ENCODE measurements at regions not wholly inside any gene's neighbourhood (a gene's known extent, or its start where the extent isn't known, plus 50 kb on each side); places are given as distances from the start of the nearest gene placed in this dataset.

DNA sequence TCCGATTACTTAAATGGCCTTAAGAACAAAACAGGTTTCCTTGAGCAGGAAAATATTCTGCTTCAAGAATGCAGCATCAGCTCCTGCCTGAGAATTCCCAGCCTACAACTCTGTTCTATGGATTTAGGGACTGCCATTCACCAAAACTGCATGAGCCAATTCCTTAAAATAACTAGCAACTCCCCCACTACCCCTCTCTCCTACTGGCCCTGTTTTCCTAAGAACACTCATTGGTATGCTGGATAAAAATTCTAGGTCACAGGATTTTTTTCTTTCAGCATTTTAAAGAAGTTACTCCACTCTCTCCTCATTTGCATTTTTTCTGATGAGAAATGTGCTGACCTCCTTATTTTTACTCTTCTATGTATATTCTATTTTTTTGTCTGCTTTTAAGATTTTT is 347.1 kb downstream of the IDS start:
- intact Hi-C loops (cut with micrococcal nuclease) = no loop called here

DNA sequence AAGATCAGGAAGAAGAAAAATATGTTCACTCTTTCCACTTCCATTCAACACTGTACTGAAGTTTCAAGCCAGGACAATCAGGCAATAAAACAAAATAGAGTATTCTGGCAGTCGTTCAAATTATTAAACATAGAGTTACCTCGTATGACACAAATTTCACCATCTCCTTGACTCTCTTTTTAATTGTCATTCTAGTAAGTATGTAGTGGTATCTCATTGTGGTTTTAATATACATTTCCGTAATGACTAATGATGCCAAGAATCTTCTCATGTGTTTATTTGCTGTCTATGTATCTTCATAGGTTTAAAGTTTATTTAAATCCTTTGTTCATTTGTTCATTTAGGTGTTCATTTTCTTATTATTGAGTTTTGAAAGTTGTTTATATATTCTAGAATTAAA is 352.2 kb downstream of the IDS start:
- intact Hi-C loops (cut with micrococcal nuclease) = no loop called here

DNA sequence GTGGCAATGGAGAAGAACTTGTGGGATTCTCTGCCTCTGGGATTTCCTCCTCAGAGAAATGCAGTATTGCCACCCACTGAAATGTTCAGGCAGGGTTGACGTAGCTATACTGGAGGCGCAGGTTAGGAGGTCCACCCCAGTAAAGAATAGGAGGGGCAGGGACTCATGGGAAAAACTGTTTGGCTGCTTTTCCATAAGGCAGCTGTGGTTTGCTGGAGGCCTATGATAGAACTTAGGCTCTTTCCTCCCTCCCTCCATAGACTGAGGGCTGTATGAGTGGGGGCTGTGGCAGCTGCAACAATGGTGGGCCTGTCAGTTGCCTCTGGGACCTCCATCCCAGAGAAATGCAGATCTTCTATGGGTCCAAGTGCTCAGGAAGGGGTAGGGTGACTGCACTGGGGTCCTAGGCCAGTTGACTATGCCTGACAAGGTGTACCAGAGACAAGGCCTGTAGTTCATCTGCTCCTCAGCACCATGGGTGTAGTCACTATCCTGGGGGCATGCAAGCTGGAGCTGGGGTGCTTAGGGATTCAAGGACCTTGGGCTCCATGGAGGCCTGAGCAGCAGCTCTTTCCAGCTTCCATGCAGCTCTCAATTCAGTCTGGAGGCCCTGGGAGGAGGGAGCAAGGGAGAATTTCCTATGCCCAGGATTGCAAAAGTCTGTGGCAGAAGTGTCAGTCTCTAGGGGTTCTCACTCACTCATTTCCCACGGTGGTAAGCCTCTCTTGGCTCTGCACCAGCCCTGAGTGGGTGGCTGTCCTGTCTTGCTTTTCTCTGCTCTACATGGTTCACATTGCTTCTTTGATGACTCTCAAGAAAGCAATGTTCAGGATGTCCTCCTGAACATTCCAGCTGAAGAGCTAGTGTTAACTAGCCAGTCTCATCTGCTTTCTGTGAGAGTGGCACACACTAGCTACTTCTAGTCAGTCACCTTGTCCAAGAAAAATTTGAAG is 353.0 kb downstream of the IDS start:
- intact Hi-C loops (cut with micrococcal nuclease) = no loop called here

DNA sequence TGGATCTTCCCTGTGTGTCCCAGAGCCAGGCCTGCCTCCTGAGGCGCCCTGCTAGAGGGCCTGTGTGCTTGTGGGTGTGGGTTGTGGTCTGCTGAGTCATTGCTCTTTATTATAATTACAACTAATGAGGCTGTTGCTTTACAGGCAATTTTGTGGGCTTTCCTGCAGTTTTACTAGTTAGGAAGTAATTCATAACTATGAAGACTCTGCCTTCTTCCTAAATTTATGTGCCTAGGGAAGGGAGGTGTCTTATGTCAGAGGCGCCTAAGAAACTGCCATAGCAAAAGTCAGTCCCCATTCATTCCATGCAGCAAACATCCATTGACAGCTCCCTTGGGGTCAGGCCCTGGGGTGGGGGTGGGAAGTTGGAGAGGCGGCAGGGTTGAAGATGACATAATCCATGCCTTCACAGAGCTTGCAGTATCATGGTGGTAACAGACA is 359.2 kb downstream of the IDS start:
- intact Hi-C loops (cut with micrococcal nuclease) = no loop called here

DNA sequence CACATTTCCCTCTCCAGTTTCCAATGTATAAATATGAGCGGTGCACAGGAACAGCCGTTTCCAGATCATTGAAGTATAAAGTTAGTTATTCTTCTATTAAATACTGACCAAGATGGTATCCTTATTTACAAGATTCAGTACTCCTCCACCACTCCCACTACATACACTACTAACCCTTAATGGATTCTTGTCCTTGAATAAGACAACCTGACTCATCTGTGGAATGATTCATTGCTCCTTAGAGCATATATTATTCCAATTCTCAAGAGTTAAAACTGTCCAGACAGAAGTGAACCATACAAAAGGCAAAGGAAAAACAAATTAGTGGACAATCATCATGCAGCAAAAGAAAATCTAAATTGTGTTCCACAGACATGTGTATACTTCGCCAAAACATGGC is 373.3 kb downstream of the IDS start:
- intact Hi-C loops (cut with micrococcal nuclease) = no loop called here

DNA sequence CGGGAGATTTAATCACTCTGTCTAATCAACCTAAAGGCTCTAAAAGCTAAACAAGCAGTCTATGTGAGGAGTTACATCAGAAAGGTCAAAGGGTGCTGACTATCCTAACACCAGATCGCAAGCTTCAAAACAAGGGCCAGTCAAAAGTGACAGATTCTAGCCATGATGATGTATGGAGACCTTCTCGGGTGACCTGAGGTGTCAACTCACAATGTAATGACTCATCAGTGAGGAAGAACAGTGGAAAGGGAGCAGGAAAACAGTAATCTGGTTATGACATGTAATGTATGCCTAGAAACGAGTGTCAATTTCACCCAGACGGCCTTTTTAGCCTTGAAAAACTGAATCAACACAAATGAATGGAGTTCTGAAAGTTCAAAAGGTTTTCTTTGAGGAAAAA is 375.3 kb downstream of the IDS start:
- intact Hi-C loops (cut with micrococcal nuclease) = no loop called here

DNA sequence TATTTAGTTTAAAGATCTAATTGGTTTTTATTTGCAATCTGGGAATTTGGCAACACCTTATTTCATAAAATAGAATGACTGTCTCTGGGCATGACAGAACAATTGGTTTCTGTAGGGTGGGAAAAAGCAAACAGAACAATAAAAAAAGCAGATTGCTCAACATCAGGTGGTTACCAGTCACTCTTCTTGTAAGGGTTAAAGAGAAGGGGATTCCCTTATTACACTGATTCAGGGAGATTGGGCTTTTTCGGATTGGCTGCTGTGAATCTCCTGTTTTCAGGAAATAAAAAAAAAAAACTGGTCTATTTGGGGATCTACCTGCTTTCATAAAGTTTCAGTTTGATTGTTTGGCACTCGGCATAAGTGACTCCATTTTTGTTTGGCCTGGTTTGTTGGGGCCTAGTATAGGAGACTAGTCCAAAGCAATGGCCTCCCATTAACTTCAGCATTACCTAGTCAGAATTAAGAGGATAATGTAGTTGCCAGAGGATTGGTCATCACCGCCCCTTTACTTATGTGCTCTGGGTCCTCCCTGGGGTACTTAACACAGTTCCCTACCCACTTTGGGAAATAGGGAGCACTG is 380.5 kb downstream of the IDS start:
- intact Hi-C loops (cut with micrococcal nuclease) = no loop called here

DNA sequence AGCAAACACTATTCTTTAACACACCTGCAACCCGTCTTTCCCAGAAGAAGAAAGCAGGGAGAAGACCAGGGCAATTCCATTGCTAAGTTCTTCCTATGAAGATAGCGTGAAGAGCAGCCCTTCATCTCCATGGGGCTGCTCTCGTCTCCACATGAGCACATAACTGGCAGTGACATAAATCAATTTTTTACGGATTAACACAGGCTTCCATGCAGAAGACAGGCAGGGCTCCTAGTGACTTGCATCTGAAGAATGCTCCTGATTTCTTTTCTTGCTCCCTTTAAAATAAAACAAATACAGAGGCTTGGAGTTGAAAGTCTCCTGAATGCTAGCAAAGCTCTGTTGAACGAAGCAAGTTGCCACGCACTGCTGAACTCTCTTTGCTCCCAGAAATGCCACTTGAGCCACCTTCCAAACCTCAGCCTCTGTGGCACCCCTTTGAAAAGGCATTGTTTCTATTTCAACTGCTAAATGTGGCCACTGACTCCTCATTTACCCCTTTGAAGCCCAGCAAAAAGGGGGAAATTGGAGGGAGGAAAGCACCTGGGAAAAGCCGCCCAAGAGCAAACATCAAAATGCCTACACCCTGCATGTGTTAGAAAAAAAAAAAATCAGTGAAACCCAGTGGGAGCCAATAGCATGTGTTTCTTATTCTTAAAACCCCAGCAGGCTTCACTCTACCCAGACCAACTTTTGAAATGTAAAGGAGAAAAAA is 383.7 kb downstream of the IDS start:
- intact Hi-C loops (cut with micrococcal nuclease) = no loop called here

DNA sequence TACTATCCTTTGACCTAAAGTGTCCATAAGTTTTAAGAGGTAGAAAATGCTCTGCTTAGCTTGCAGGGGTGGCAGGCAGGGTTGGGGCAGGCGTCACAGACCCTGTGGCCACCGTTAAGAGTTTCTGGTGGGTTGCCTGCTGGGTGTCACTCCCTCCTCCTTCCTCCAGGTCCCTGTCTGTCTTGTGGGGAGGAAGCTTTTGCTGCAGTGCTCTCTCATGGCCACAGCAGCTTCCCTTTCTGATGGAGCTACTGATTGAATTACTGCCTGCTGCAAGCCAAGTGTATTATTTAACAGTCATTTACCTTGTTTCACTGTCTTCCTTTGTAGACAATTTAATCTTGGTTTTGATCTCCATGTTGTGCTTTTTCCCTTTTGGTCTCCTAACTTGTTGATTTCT is 384.6 kb downstream of the IDS start:
- intact Hi-C loops (cut with micrococcal nuclease) = no loop called here

DNA sequence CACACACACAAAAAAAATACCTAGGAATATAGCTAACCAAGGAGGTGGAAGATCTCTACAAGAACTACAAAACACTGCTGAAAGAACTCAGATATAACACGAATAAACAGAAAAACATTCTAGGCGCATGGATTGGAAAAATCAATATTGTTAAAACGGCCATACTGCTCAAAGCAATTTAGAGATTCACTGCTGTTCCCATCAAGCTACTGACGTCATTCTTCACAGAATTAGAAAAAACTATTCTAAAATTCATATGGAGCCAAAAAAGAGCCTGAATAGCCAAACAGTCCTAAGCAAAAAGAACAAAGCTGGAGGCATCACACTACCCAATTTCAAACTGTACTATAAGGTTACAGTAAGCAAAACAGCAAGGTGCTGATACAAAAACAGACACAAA is 390.2 kb downstream of the IDS start:
- intact Hi-C loops (cut with micrococcal nuclease) = no loop called here

DNA sequence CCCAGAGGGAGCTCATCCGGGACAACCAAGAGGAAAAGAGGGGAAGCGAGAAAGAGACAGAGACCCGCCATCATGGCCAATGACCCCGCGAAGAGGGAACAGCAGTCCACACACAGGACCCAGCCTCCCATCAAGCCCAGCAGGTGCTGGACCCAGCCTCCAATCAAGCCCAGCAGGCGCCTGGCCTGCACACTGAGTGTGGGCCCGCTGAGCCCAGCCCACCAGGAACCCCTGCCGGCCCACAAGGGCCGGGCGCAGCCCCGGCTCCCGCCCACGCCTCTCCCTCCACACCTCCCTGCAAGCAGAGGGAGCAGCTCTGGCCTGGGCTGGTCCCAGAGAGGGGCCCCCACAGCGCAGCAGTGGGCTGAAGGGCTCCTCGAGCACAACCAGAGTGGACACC is 391.1 kb downstream of the IDS start:
- intact Hi-C loops (cut with micrococcal nuclease) = no loop called here

DNA sequence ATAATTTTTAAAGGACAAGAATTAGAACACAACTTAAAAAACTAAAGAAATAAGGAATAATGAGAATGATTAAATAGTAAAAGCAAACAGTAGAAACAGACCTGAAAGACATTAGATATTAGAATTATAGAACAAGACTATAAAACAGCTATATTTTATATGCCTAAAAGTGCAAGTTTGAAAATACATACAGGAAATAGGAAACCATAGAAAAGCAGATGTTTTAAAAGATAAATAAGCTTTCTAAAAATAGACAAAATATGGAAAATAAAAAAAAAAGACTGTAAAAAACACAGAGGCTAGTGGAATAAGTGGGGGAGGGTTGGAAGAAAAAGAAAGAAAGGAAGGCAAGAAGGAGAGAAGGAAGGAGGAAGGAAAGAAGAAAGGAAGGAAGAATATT is 407.3 kb downstream of the IDS start:
- intact Hi-C loops (cut with micrococcal nuclease) = no loop called here

DNA sequence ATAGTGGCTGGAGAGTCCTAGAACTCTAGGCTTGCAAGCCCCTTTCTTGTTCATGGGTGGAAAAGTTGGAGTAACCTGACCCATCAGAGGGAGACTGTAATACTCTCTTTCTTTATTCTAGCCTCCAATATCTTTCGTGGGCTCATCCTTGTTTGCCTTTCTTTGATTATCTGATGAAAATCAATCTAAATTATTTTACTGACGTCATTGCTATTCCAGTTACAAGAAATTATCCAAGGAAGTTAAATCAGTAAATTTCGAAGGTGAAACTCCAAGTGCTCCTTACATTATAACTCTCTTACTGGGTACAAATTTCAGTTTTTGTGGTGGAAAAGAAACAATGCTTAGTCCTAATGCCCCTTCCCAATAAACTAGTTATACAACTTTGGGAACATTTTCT is 412.9 kb downstream of the IDS start:
- intact Hi-C loops (cut with micrococcal nuclease) = no loop called here

DNA sequence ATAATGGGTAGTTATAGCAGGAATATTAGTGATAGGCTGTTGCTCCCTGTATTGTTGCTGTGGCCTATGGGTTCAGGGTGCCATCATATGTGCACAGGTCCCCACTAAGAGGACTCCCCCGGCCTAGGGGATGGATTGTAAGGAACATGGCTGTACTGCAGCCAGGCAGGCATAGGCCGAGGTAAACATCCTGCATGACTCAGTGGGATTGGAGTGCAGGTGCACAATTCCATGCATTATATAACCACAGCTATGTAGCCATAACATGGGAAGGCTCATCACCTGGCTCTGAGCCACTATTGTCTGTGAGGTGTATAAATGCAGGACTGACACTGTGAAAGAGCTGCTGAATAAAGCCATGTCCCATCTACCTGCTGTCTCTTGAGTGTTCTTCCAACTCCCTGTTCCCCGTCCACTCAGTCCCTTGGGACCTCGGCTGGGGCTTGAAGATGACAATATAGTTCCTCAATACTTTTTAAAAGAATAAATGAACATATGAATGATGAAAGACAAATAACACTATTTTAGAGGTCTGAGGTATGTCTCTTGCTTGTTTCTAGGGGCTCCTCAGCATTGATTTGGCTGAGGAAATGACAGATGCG is 425.2 kb downstream of the IDS start:
- intact Hi-C loops (cut with micrococcal nuclease) = no loop called here

DNA sequence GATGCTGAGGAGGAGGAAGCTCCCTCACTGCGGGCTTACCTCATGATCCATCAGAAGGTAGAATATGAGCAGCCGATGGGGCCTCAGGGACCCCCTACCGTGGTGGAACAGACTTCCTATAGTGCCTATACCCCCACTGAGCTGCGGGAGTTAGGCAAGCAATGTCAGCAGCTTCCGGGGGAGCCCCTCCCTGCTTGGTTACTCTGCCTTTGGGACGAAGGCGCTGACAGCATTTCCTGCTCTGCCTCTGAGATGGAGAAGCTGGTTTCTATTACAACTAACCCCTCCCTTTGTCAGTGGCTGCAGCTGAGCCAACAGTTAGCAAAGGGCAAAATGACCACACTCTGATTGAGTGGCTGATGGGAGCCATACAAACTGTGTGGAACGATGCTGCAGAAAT is 430.7 kb downstream of the IDS start:
- intact Hi-C loops (cut with micrococcal nuclease) = no loop called here

DNA sequence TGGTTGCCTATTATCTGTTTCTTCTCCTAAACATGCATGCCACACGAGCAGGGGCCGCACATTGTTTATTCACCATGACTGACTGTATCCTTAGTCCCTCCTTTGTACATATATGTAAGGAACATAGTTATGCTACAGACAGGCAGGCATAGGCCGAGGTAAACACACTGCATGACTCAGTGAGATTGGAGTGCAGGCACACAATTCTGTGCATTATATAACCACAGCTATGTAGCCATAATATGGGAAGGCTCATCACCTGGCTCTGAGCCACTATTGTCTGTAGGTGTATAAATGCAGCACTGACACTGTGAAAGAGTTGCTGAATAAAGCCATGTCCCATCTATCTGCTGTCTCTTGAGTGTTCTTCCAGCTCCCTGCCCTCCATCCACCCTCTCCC is 431.6 kb downstream of the IDS start:
- intact Hi-C loops (cut with micrococcal nuclease) = no loop called here

DNA sequence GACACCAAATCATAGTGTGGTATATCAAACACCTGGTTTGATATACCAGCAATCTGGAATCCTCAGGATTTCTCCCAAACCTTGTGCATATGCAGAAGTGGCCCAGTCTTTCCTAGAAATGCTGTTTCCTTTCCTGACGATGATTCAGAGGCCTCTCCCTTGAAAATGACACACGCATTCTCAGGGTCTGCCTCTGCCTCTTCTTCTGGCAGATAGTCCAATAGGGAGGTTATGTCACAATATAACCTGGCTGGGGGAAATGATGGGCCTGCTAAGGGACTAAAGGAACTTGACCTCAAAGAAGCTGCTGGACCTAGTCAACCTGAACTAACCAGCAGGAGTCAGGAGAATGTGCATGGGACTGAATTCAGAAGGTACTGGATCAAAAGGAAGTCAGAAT is 435.2 kb downstream of the IDS start:
- intact Hi-C loops (cut with micrococcal nuclease) = no loop called here

DNA sequence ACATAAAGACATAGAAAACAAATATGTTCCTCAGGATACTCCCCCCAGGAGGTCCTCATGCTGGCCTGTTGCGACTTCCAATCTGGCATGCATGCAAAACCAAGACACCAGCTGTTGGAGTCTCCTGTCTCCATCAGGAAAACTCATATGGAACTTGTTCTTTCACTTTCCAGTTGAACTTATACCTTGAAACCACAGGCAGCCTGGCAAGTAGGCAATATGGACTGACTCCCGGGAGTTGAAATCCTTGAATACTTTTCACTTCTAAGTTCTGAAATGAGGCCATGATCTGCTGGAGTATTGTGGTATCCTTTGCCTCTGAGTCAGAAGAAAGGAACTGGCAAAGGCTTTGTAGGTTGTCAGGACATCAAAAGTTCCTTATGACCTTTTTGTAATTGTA is 444.2 kb downstream of the IDS start:
- intact Hi-C loops (cut with micrococcal nuclease) = no loop called here

All from T-helper 1 cell treated with Interleukin-12 subunit alpha and Interleukin-12 subunit beta and Interleukin-4 antibody, amounts not matched to agents 30 ng/mL and 1 ng/mL, for 36 hours (primary cell).